Body of pancreas (tissue), 4 donors: ENCODE measurements at regions not wholly inside any gene's neighbourhood (a gene's known extent, or its start where the extent isn't known, plus 50 kb on each side); places are given as distances from the start of the nearest gene placed in this dataset.

Experiments used
- ATAC-seq: fragments of 150-250 bp; one replicate; pipeline ENCODE4 v1.9.1; 2016
- DNase-seq, 4 donors: peaks; one replicate each; pipeline ENCODE4 v3.0.0-alpha.2; 2019
- H3K27ac ChIP-seq, 4 donors: fragments of 200-600 bp; sonication (generic); 1 replicate in 3 of 4; 2 replicates in 1 of 4; pipeline versions ENCODE4 v1.5.1 to v1.6.1; 2016 to 2019; ENCODE audit warnings: mild to moderate bottlenecking in 1 of 4, mixed read lengths in 1 of 4, moderate library complexity in 1 of 4
- H3K27me3 ChIP-seq, 2 donors: fragments of 200-600 bp; sonication (generic); one replicate each; pipeline ENCODE4 v1.6.0; 2016; ENCODE audit warnings: mild to moderate bottlenecking in 1 of 2
- H3K36me3 ChIP-seq, 2 donors: fragments of 200-600 bp; sonication (generic); replicated peaks in 1 of 2; 2 replicates each; pipeline ENCODE4 v1.5.1; 2016; ENCODE audit warnings: low read depth in 2 of 2; ENCODE audit not compliant: insufficient read depth in 1 of 2
- H3K4me1 ChIP-seq: fragments of 200-600 bp; sonication (generic); one replicate; pipeline ENCODE4 v1.6.0; 2016
- H3K4me3 ChIP-seq, 2 donors: fragments of 200-600 bp; sonication (generic); 1 replicate in 1 of 2; 2 replicates in 1 of 2; pipeline ENCODE4 v1.5.1; 2016 to 2019
- H3K9me3 ChIP-seq, 3 donors: fragments of 200-600 bp; sonication (generic); 1 replicate in 2 of 3; 2 replicates in 1 of 3; pipeline ENCODE4 v1.5.1; 2016
- POLR2A ChIP-seq, 3 donors: fragments of 450-650 bp; IDR thresholded peaks; one replicate each; pipeline ENCODE4 v1.6.1; 2016; ENCODE audit warnings: antibody characterized with exemption in 3 of 3, mild to moderate bottlenecking in 2 of 3
- WGBS, 2 donors: methylation state at CpG; one replicate each; pipeline ENCODE4 v1.1.5; 2017; 5-methylcytosine and 5-hydroxymethylcytosine counted together
- intact Hi-C: fragments of 100-400 bp; cut with DNase I; formaldehyde crosslinking; loops from one replicate; pipeline ENCODE4 v1.15.1; 2023
- TF ChIP-seq, protein P1 (sequence below), 7 experiments: fragments of 450-650 bp in 4 of 7; fragments of 200-600 bp in 3 of 7; sonication (generic) in 3 of 7; IDR thresholded peaks; one replicate each; pipeline ENCODE4 v1.5.1; 2016 to 2019; ENCODE audit warnings: antibody characterized with exemption in 7 of 7

DNA sequence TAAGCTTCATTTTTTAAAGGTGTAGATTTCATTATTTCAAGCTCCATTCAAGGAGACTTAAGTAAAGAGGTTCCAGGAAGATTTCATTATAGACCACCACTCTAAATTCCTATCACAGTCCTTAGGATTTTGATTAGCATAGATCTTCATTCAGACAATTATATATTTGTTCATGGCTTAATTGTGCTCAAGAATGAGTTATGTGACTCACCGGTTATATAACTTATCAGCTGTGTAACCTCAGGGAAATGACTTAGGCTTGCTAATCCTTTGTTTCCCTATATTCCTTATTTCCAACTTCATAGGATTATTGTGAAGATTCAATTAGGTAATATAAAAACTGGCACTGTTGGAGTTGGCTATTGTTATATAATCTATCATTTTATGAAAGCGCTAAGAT lies 632.8 kb upstream of the SPRY2 start:
- 90 to 95% methylated on average over 2 of the region's 2 CpGs for WGBS, 2 donors
- Histone ChIP-seq H3K9me3 (no peaks in the 10 kb centered on the region), H3K27me3 (no peaks in the 10 kb centered on the region), H3K36me3 (no peaks in the 10 kb centered on the region), H3K4me3 (no peak overlapping the region), H3K27ac (no peak overlapping the region), H3K4me1 (no peaks in the 10 kb centered on the region)
- TF ChIP-seq, protein P1, sequence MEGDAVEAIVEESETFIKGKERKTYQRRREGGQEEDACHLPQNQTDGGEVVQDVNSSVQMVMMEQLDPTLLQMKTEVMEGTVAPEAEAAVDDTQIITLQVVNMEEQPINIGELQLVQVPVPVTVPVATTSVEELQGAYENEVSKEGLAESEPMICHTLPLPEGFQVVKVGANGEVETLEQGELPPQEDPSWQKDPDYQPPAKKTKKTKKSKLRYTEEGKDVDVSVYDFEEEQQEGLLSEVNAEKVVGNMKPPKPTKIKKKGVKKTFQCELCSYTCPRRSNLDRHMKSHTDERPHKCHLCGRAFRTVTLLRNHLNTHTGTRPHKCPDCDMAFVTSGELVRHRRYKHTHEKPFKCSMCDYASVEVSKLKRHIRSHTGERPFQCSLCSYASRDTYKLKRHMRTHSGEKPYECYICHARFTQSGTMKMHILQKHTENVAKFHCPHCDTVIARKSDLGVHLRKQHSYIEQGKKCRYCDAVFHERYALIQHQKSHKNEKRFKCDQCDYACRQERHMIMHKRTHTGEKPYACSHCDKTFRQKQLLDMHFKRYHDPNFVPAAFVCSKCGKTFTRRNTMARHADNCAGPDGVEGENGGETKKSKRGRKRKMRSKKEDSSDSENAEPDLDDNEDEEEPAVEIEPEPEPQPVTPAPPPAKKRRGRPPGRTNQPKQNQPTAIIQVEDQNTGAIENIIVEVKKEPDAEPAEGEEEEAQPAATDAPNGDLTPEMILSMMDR (IDR thresholded peaks at IDR 0.05) = no peak
- TF ChIP-seq POLR2A (IDR thresholded peaks at IDR 0.05) = no peak
- ATAC-seq = no peak
- no peak for DNase-seq
- intact Hi-C loops = no loop called here

DNA sequence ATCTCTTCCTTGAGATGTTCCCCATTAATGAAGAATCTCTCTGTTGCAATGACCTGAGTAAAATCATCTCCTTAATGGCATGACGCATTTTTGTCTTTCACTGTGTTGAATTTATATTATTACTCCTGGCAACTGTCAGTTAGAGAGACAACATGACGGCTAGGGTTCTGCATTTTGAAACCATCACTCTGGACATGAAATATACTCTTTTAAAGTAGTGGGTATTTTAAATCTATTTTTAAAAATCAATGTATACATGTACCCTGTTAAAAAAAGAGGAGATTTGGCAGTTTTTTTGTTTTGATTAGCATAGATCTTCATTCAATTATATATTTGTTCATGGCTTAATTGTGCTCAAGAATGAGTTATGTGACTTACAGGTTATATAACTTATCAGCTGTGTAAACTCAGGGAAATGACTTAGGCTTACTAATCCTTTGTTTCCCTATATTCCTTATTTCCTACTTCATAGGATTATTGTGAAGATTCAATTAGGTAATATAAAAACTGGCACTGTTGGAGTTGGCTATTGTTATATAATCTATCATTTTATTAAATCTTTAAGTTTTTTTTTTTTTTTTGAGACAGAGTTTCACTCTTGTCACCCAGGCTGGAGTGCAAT lies 632.0 kb upstream of the SPRY2 start:
- no peaks in the 10 kb centered on the region for H3K4me1 ChIP-seq
- H3K27me3 ChIP-seq = no peaks in the 10 kb centered on the region
- H3K36me3 ChIP-seq = no peaks in the 10 kb centered on the region
- no peak overlapping the region for H3K27ac ChIP-seq
- whole genome bisulfite sequencing, 2 donors = 73 to 87% methylated on average over 2 of the region's 2 CpGs
- DNase-seq = no peak
- TF ChIP-seq, protein P1 (IDR thresholded peaks at IDR 0.05) = no peak
- no peak for TF ChIP-seq POLR2A (IDR thresholded peaks at IDR 0.05)
- no peak for ATAC-seq
- no peaks in the 10 kb centered on the region for H3K9me3 ChIP-seq
- H3K4me3 ChIP-seq = no peak overlapping the region
- intact Hi-C loops = no loop called here

DNA sequence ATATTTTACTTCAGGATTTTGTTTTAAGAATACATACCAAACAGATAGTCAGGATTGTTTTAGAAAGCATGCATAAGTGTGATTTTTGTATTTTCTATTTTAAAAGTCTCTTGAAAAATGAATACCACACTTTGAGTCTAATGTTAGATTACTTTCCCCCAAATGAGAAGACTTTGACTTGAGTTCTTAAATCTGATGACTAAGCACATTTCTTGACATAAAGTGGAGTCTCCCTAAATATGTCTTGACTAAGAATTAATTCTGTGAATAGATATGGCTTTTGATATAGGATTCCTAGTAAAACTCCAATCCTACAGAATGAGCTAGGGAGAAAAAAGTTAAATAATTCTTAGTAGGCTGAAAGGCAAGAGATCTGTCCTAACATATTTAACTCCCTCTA lies 624.2 kb upstream of the SPRY2 start:
- H3K4me3 ChIP-seq = no peak overlapping the region
- H3K36me3 ChIP-seq = no peaks in the 10 kb centered on the region
- intact Hi-C loops = no loop called here
- ATAC-seq = no peak
- no peaks in the 10 kb centered on the region for H3K27me3 ChIP-seq
- no peak overlapping the region for H3K27ac ChIP-seq
- no peaks in the 10 kb centered on the region for H3K4me1 ChIP-seq
- H3K9me3 ChIP-seq = no peaks in the 10 kb centered on the region
- no peak for DNase-seq
- TF ChIP-seq POLR2A (IDR thresholded peaks at IDR 0.05) = no peak

DNA sequence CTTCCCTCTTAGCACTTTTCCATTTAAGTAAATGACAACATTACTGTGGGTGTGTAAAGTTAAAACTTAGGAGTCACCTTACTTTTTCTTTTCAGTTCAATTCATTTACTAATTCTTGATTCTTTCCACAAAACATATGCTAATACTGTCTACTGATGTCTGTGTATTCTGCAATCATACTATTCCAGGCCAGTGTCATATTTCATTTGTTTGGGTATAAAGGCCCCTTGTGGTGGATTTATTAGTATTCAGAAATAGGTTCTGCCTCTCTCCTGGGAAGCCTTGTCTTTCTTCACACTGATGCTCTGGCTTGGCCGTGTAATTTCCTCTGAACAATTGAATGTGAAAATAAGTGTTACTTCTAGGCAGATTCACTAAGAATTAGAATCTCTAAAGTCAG lies 621.9 kb upstream of the SPRY2 start:
- Histone ChIP-seq H3K4me3 (no peak overlapping the region), H3K27ac (no peak overlapping the region), H3K9me3 (no peaks in the 10 kb centered on the region), H3K36me3 (no peaks in the 10 kb centered on the region), H3K27me3 (no peaks in the 10 kb centered on the region), H3K4me1 (no peaks in the 10 kb centered on the region)
- no peak for TF ChIP-seq POLR2A (IDR thresholded peaks at IDR 0.05)
- TF ChIP-seq, protein P1 (IDR thresholded peaks at IDR 0.05) = no peak
- intact Hi-C loops = no loop called here
- no peak for DNase-seq
- ATAC-seq = no peak
- 46 to 52% methylated on average over 1 of the region's 1 CpG for WGBS, 2 donors

DNA sequence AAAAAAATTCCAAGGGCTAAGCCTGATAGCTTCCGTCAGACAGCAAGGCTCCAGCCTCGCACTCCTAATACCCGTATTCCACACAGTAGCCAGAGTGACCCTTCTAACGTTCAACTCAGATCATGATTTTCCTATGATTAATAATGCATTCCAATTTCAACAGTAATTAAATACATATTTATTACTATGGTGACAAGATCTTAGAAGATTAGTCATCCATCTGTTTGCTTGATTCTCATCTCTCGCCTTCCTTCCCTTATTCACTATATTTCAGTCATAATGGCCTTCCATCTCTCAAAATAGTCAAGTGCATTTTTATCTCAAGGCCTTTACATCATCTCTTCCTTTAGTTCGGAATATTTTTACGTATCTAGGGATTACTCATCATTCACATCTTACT lies 621.2 kb upstream of the SPRY2 start:
- H3K4me1 ChIP-seq = no peaks in the 10 kb centered on the region
- H3K27ac ChIP-seq = no peak overlapping the region
- H3K27me3 ChIP-seq = no peaks in the 10 kb centered on the region
- H3K9me3 ChIP-seq = no peaks in the 10 kb centered on the region
- no peaks in the 10 kb centered on the region for H3K36me3 ChIP-seq
- no peak overlapping the region for H3K4me3 ChIP-seq
- TF ChIP-seq, protein P1 (IDR thresholded peaks at IDR 0.05) = no peak
- no peak for TF ChIP-seq POLR2A (IDR thresholded peaks at IDR 0.05)
- DNase-seq (no peak), ATAC-seq (no peak)
- intact Hi-C loops = no loop called here
- WGBS, 2 donors = 79 to 83% methylated on average over 7 of the region's 7 CpGs
